Activated CD8-positive, alpha-beta memory T cell treated with anti-CD3 and anti-CD28 coated beads for 36 hours (primary cell): ENCODE measurements at regions not wholly inside any gene's neighbourhood (a gene's known extent, or its start where the extent isn't known, plus 50 kb on each side); places are given as distances from the start of the nearest gene placed in this dataset.

ENCODE experiments used
- CTCF ChIA-PET: fragments of 350-600 bp; sonication (Branson Sonifier 250); formaldehyde crosslinking; loops from one replicate; lab custom pipeline; 2021; ENCODE audit warnings: antibody characterized with exemption; lab: Charles Lee
- POLR2A ChIA-PET: fragments of 350-600 bp; sonication (Branson Sonifier 250); formaldehyde crosslinking; loops from one replicate; lab custom pipeline; 2021; ENCODE audit warnings: antibody characterized with exemption; lab: Charles Lee

DNA sequence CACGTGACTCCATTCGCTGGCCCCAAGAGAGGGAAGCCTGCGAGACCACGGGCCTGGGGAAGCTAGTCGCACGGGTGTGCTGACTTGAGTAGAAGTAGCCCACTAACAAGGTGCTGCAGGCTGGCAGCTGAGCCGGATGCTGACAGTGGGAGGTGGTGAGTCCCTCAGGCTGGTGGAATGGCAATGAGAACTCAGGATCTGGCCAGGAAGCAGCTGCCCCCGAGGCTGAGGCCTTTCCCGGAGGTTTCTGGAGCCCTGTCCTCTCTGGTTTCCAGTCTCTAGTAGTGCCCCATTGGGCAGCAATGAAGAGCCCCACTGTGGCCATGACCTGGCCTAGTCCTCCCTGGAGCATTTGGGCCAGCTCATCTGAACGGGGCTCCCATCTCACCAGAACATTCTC lies 366.7 kb upstream of the IRX4 start:
- ChIA-PET POLR2A (no interaction called here), CTCF (no interaction called here)

DNA sequence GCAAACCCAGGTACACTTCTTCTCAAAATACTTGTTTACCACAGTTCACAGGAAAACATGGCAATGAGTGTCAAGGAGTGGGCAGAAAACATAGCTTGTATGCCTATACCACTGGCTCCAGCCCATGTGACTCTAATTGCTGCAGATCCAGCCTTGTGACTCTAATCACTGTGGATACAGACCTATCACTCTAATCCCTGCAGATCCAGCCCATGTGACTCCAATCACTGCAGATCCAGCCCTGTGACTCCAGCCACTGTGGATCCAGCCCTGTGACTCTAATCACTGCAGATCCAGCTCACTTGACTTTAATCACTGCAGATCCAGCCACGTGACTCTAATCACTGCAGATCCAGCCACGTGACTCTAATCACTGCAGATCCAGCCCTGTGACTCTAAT lies 366.3 kb upstream of the IRX4 start:
- POLR2A ChIA-PET = no interaction called here
- CTCF ChIA-PET = no interaction called here

DNA sequence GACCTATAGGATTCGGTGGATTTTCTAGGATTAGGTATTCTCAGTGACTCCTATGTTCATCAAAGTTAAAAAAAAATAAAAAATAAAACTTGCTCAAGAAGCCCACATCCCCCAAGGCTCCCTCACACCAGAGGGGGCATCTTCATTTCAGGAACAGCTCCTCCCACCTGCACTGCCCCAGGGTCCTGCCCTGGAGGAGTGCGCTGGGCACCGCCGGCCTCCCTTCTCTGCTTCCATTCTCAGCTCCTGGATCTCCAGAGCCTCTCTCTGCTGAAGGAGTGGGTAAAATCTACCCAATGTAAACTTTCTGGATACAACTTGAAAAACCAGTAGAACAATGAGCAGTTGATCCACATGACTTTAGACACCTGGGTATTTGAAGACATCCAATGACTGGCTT lies 359.8 kb upstream of the IRX4 start:
- CTCF ChIA-PET = no interaction called here
- POLR2A ChIA-PET = no interaction called here

DNA sequence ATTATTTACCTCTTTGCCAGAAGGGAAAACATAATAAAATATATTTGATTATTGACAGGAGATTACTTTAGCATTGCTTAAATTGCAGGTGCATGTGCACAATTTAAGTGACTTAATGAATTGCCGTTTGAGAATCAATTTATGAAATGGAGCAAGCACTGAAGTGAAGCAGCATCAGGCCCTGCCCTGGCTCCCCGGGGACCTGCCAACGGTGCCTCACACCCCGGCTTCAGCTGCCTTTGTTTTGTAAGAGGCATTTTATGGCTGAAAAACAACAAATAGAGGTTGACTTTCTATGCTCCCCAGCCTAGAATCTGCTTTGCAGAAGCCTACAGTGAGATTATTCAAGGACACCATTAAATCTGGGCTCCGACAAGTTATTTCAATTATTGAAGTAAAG lies 359.1 kb upstream of the IRX4 start:
- ChIA-PET CTCF (no interaction called here), POLR2A (no interaction called here)

DNA sequence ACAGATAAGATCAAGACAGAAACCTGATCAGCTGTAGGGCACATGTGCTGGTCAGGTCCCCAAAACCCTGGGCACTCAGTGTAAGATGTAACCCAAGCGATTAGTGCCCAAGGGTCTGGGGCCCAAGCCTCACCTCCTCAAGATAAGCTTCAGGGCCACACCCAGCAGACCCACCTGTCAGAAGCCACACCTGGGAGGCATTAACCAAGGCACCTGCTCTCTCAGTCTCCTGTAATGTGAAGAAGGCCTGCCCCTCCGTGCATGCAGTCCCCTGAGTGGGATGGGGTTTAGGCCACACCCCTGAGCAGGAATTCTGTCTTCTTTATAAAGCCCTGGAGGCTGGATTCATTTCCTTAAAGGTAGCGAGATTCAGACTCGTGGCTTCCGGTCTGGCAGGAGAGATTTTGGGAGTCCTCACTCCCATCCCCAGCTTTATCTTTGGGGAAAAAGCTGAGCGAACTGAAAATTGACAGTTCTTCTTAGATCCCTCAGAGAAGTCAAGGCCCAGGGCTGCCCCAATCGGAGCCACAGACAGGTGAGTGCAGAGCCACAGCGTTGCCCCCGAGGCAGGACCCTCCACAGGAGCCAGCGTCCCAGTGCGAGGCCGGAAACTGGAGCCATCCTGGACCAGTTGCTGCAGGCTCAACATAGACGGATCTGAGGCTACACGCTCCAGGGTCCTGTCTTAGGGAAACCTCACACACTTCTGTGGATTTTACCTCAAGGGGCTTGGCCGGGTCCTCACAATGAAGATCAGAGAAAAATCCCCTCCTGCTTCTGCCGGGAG lies 357.6 kb upstream of the IRX4 start:
- ChIA-PET POLR2A (no interaction called here), CTCF (no interaction called here)

DNA sequence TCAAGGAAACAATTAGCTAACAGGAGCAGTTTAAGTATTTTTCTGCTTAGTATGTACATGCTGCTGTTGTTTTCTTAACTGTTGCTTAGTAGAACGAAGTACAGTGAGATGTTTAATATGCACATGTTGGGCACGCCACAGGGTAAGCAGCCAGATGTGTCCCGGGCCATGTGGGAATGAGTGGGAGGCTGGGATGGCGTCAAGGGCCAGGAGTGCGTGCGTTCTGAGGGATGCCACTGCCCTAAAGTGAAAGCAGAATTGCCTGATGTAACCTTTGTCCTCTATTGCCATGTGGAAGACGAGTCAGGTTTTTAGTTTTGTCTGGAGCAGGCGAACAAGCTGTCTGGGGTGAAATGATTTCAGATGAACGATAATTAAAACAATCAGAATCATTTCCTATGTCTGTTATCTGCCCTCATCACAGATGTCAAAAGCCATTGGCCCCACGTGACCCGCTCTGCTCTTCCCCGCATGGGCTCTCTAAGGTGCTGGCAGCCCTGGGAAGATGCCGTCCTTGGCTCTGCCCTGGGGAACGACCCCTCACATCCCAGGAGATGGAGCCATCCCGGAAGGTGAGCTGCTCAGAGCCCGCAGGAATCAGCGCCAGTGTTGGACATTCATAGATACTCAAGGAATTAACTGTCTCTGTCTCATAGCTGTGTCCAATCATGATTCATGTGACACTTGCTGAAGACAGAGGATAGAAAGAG lies 356.6 kb upstream of the IRX4 start:
- ChIA-PET POLR2A (no interaction called here), CTCF (no interaction called here)

DNA sequence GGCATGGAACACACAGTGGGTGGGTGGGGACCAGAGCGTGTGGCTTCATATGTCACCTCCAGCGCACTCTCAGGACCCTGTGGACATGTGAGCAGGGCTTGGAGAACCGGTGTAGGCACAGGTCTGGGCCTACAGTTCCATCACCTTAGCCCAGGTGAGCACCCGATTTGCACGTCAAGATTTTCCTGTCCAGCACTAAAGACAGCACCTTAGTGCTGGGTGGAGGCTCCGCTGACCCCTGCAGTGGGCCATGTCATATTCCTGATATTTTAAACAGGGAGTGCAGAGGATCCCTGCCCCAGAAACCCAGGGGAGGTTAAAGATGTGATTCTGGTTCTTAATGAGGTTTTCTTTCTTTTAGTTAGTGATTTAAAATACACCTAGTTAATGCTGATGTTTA lies 356.0 kb upstream of the IRX4 start:
- ChIA-PET POLR2A (no interaction called here), CTCF (no interaction called here)

DNA sequence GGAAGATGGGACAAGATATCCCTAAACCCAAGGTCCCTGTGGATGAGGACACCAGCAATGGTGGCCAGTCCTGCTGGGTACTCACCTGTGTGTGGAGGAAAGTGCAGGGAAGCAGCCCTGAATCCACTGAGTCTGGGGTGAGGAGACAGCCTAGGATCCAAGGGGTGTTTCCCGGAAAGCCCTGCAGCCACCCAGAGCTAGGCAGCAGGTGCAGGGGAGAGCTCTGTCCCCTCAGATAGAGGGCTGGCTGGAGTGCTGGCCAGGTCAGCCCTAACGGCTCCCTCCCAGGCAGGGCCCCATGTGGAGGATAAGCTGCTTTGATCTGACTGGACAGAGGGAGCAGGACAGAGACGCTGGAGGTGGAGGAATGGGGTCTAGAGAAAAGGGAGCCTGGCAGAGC lies 344.7 kb upstream of the IRX4 start:
- ChIA-PET POLR2A (no interaction called here), CTCF (no interaction called here)

DNA sequence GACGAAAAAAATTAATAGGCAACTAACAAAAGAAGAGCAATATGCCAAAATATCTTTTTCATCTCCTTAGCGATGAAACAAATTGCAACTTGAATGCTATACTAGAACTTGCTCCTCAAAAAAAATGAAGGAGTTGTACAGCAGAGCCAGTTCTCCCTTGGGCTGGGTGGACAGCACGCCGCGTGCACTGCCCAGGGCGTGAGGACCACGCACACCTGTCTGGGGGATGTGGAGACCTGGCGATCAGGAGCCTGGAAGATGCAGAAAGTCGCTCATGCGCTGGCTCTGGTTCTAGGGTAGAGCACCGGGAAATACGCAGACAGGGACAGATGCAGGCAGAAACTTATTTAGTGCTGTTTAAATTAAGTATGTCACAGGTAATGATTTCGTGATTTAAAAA lies 342.0 kb upstream of the IRX4 start:
- ChIA-PET POLR2A (no interaction called here), CTCF (no interaction called here)

DNA sequence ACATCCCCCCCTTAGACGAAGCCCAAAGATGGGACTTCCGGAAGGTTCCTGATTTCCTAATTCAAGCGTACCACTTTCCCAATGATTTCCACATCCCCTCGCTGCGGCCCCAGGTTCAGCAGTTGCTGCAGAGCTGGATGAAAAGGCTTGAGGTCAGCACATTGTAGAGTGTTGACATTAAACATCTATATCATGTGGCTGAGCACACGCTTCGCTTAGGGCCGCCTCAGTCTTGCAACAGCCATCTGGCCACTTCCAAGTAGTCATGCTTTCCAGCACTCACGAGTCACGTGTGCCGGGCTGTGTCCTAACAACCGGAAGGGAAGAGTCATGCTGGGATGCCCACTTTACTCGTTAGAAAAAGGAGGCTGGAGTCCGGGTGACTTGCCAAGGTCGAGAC lies 340.6 kb upstream of the IRX4 start:
- ChIA-PET CTCF (no interaction called here), POLR2A (no interaction called here)

DNA sequence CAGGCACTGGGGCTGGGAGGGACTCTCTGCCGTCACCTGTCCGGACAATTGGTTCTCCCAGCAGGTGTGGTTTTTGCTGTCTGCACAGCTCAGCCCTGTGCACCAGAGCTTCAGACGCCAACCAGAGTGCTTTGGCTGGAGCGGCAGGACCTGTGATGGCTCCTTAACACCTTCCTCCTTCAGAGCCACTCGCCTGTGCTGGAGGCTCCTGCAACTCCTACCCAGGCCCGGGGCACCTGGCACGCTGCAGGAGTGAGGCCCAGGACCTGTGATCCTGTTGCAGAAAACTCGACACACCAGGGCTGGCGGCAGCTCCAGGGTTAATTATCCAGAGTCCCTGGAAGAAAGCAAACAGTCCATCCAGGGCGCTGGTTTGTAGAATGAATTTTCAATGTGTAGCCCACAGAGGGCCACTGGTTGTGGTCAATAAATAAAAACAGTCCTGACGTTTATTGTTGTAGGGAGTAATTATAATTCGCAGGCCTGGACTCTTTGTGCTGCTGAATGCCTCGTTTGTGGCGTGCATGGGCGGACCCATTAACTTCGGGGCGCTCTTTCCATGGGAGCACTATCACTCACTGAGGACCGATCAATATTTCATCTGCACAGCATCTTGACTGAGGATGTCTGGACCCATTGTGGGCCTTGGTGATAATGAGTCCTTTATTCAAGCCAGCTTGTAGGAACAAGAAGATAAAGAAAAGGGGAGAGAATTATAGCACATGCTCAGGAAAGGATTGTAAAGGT lies 339.7 kb upstream of the IRX4 start:
- ChIA-PET POLR2A (no interaction called here), CTCF (interaction anchor here (0.6 kb wide), 1 partner anchor 468 kb away, joined by 4 read pairs; no protein-coding TSS in a partner anchor)

DNA sequence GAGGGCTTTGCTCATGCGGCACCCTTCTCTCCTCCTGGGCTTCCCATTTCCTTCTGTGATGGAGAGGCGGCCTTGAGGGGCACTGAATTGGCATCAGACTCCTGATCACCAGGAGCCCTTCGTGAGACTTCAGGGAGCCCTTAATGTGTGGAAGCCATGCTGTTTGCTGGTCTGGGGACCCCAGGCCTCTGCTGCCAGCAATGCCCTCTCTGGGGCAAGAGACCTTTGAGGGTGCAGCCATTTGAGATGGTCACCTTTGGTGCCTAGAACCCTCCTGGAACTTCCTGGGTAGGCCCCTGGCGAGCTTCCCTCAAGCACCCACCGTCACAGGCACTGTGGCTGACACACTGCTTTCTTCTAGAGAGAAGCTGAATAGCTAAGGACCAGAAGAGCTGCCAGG lies 338.7 kb upstream of the IRX4 start:
- CTCF ChIA-PET = interaction anchor here (0.6 kb wide), 1 partner anchor 469 kb away, joined by 4 read pairs; no protein-coding TSS in a partner anchor
- POLR2A ChIA-PET = no interaction called here

DNA sequence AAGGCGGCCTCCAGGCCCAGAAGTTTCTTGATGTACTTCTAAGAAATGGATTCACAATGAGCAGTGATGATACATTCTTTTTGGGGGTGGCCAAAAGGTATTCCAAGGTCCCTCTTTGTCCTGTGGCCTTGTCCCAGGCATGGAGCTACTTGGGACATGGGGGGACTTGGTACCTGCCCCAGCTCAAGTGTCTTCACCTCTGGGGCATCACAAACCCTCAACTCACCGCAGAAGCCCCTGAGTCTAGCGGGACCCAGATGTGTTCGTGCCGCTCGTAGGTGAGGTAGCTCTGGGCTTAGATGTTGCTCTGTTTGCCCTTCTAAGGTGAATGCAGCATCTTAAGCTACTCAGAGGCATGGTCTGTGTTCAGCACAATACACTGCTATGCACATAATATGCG lies 338.0 kb upstream of the IRX4 start:
- CTCF ChIA-PET = no interaction called here
- POLR2A ChIA-PET = no interaction called here

DNA sequence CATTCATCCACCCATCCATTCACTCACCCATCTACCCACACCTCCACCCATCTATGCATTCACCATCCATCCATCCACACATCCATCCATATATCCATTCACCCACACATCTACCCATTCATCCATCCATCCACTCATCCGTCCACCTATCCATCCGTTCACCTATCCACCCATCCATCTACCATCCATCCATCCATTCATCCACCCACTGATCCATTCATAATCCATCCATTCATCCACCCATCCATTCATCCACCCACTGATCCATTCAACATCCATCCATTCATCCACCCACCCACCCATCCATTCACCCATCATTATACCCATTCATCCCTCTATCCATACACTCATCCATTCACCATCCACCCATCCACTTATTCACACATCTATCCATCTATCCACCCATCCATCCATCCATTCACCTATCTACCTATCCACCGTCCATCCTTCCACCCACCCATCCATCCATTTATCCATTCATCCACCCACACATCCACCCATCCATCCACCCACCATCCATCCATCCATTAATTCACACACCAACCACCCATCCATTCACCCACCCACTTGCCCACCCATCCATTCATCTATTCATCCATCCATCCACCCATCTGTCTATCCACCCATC lies 336.5 kb upstream of the IRX4 start:
- CTCF ChIA-PET = no interaction called here
- POLR2A ChIA-PET = no interaction called here

DNA sequence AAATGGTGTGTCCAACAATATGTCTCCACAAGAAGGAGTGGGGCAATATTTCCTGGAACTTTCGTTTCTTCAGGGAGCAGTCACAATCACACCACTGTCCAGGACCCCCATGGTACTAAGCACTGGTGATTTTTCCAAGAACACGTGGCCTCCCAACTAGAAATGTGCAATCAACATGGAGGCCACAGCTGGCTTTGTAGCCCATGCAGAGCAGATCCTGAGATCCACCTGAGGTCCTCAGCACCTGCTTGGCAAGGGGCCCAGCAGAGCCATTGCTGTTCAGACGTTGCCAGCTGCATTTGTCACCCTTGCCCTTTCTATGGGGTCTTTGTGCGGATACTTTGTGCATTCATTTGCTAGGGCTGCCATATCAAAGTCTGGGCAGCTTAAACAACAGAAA lies 334.5 kb upstream of the IRX4 start:
- POLR2A ChIA-PET = no interaction called here
- CTCF ChIA-PET = no interaction called here

DNA sequence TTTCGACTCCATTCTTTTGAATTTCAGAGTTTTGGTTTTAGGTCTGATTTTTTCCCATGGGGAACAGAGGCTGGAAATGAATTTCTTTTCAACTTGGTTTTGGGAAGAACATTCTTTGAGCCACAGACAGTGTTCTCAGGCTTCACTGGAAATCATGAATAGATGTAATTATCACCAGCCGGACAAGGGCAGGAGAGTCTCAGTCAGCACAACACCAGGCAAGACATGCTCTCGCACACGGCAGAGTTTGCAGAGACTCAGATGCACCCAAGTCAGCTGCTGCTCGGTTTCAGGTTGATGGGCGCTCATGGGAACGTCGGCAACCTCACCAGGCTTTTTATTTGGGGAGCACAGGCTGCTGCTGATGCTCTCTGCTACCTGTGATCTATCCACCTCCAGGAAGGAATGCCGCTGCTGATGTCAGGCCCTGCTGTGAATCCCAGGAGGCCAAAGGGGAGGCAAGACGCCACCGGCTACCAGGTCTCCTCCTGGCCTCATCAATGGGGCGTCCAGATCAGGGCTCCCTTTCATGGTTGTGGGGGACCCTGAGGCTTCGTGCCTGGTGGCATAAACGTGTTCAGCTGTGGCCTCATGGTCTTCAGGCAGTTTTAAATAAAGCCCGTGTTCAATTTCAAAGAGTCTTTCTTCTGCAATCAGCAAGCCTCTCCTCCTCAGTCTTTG lies 332.3 kb upstream of the IRX4 start:
- ChIA-PET POLR2A (no interaction called here), CTCF (no interaction called here)

DNA sequence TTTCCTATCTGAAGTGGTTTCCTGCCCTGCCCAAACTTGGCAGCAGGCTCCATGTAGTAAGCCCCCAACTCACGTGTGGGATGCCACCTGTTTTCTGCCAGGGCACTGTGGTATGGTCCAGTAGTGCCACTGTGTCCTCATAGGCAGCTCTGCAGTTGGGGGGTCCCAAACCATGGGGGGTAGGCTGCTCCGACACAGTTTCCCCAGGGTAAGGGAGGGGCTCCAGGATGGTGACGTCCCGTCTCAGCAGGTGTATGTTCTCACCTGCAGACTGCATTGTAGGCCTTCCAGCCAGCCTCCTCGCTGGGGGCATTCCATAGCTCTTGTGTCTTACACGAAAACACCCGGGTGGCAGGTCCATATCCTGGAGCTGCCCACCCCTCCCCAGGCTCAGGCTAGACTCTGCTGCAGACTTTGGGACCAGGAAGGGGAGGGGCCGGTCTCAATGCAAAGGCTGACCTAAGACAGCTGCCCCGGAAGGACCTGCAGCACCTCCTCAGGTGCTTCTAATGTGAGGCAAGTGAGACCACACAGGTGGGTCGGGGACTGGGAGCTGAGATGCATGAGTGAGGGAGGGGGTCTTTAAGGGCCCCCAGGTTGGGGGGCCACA lies 330.5 kb upstream of the IRX4 start:
- ChIA-PET POLR2A (no interaction called here), CTCF (no interaction called here)

DNA sequence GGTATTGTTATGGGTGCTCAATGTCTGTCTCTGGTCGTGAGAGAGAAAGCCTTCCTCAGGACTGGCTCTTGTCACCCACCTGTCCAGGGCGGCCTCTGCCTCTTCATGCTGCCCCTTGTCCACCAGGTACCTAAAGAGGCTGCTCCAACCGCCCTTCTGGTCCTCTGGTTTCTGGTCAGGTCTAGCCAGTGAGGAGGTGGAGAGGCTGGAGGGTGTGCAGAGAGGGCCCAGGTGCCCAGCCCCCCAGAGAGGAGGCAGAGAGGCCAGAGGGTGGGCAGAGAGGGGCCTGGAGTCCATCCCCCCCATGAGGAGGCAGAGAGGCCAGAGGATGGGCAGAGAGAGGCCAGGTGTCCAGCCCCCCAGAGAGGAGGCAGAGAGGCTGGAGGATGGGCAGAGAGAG lies 329.8 kb upstream of the IRX4 start:
- ChIA-PET POLR2A (no interaction called here), CTCF (no interaction called here)

DNA sequence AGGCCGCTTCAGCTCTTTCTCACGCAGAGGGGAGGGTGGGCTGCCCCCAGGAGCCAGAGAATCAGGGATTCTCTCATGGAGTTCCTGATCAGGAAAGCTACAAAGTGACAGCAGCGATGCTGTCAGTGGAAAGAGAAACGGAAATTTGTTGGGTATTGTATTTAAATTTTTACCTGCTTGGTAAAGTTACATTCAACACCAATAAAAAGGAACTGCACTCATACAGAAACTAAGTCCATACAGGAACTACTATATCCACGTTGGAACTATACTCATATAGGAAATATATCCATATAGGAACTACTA lies 325.5 kb upstream of the IRX4 start:
- ChIA-PET POLR2A (no interaction called here), CTCF (no interaction called here)
